ENCODE measurements at regions not wholly inside any gene's neighbourhood (a gene's known extent, or its start where the extent isn't known, plus 50 kb on each side); places are given as distances from the start of the nearest gene placed in this dataset.

- Histone ChIP-seq H2AFZ (ENCODE audit: low read depth, low read length, severe bottlenecking) (no peak overlapping the region), H3K9ac (ENCODE audit: low read length) (no peak overlapping the region), H3K36me3 (ENCODE audit: low read length) (no peaks in the 10 kb centered on the region), H3K27ac (ENCODE audit: low read depth, low read length) (no peak overlapping the region), H3K4me2 (ENCODE audit: low read depth, low read length, poor library complexity, severe bottlenecking) (no peak overlapping the region), H3K9me2 (replicated peaks; ENCODE audit: insufficient read depth, low read length) (no peaks in the 10 kb centered on the region), H4K20me1 (ENCODE audit: low read depth, low read length) (no peaks in the 10 kb centered on the region), H3K27me3 (ENCODE audit: low read length) (no peaks in the 10 kb centered on the region), H3K4me3 (ENCODE audit: insufficient read depth, low read length, poor library complexity, severe bottlenecking) (no peak overlapping the region), H3K79me2 (ENCODE audit: insufficient read depth, low read length) (no peaks in the 10 kb centered on the region), H3K9me3 (ENCODE audit: insufficient read depth, low read length) (no peaks in the 10 kb centered on the region), H3F3A (ENCODE audit: insufficient read depth) (no peaks in the 10 kb centered on the region)
- no peak for TF ChIP-seq EZH2phosphoT487 (conservative IDR thresholded peaks at IDR 0.05; ENCODE audit: low read length)
- TF ChIP-seq CTCF (IDR thresholded peaks at IDR 0.05; ENCODE audit: insufficient read depth, low read length, poor library complexity, severe bottlenecking), result no peak
These were observed 113.9 kb downstream of the EDN1 start for GRCh38 chr6:12403947-12404647.

GRCh38 chr6:12404651-12405050 lies 114.5 kb downstream of the EDN1 start:
- H3K9me2 ChIP-seq (replicated peaks; ENCODE audit: insufficient read depth, low read length), result no peaks in the 10 kb centered on the region
- no peaks in the 10 kb centered on the region for H3F3A ChIP-seq (ENCODE audit: insufficient read depth)
- H3K27ac ChIP-seq (ENCODE audit: low read depth, low read length), result no peak overlapping the region
- no peak for TF ChIP-seq EZH2phosphoT487 (conservative IDR thresholded peaks at IDR 0.05; ENCODE audit: low read length)
- no peak for TF ChIP-seq CTCF (IDR thresholded peaks at IDR 0.05; ENCODE audit: insufficient read depth, low read length, poor library complexity, severe bottlenecking)
- H4K20me1 ChIP-seq (ENCODE audit: low read depth, low read length), result no peaks in the 10 kb centered on the region
- no peak overlapping the region for H3K4me3 ChIP-seq (ENCODE audit: insufficient read depth, low read length, poor library complexity, severe bottlenecking)
- no peak overlapping the region for H2AFZ ChIP-seq (ENCODE audit: low read depth, low read length, severe bottlenecking)
- H3K9me3 ChIP-seq (ENCODE audit: insufficient read depth, low read length), result no peaks in the 10 kb centered on the region
- no peak overlapping the region for H3K9ac ChIP-seq (ENCODE audit: low read length)
- H3K27me3 ChIP-seq (ENCODE audit: low read length), result no peaks in the 10 kb centered on the region
- no peak overlapping the region for H3K4me2 ChIP-seq (ENCODE audit: low read depth, low read length, poor library complexity, severe bottlenecking)
- no peaks in the 10 kb centered on the region for H3K36me3 ChIP-seq (ENCODE audit: low read length)
- H3K79me2 ChIP-seq (ENCODE audit: insufficient read depth, low read length), result no peaks in the 10 kb centered on the region

- no peak for TF ChIP-seq EZH2phosphoT487 (conservative IDR thresholded peaks at IDR 0.05; ENCODE audit: low read length)
- H4K20me1 ChIP-seq (ENCODE audit: low read depth, low read length), result no peaks in the 10 kb centered on the region
- no peaks in the 10 kb centered on the region for H3K79me2 ChIP-seq (ENCODE audit: insufficient read depth, low read length)
- H3K27ac ChIP-seq (ENCODE audit: low read depth, low read length), result no peak overlapping the region
- H3K9ac ChIP-seq (ENCODE audit: low read length), result no peak overlapping the region
- H3K9me2 ChIP-seq (replicated peaks; ENCODE audit: insufficient read depth, low read length), result no peaks in the 10 kb centered on the region
- no peaks in the 10 kb centered on the region for H3K27me3 ChIP-seq (ENCODE audit: low read length)
- no peak overlapping the region for H3K4me2 ChIP-seq (ENCODE audit: low read depth, low read length, poor library complexity, severe bottlenecking)
- H3K36me3 ChIP-seq (ENCODE audit: low read length), result no peaks in the 10 kb centered on the region
- no peaks in the 10 kb centered on the region for H3K9me3 ChIP-seq (ENCODE audit: insufficient read depth, low read length)
- no peaks in the 10 kb centered on the region for H3F3A ChIP-seq (ENCODE audit: insufficient read depth)
- no peak overlapping the region for H3K4me3 ChIP-seq (ENCODE audit: insufficient read depth, low read length, poor library complexity, severe bottlenecking)
- H2AFZ ChIP-seq (ENCODE audit: low read depth, low read length, severe bottlenecking), result no peak overlapping the region
These were observed 118.6 kb downstream of the EDN1 start for GRCh38 chr6:12408752-12409151.

- Histone ChIP-seq H2AFZ (ENCODE audit: low read depth, low read length, severe bottlenecking) (no peak overlapping the region), H3K9me2 (replicated peaks; ENCODE audit: insufficient read depth, low read length) (no peaks in the 10 kb centered on the region), H3K4me3 (ENCODE audit: insufficient read depth, low read length, poor library complexity, severe bottlenecking) (no peak overlapping the region), H4K20me1 (ENCODE audit: low read depth, low read length) (no peaks in the 10 kb centered on the region), H3K9me3 (ENCODE audit: insufficient read depth, low read length) (no peaks in the 10 kb centered on the region), H3K27me3 (ENCODE audit: low read length) (no peaks in the 10 kb centered on the region), H3K4me2 (ENCODE audit: low read depth, low read length, poor library complexity, severe bottlenecking) (no peak overlapping the region), H3K9ac (ENCODE audit: low read length) (no peak overlapping the region), H3K27ac (ENCODE audit: low read depth, low read length) (no peak overlapping the region), H3K79me2 (ENCODE audit: insufficient read depth, low read length) (no peaks in the 10 kb centered on the region), H3F3A (ENCODE audit: insufficient read depth) (no peaks in the 10 kb centered on the region), H3K36me3 (ENCODE audit: low read length) (no peaks in the 10 kb centered on the region)
- TF ChIP-seq CTCF (IDR thresholded peaks at IDR 0.05; ENCODE audit: insufficient read depth, low read length, poor library complexity, severe bottlenecking), result no peak
- no peak for TF ChIP-seq EZH2phosphoT487 (conservative IDR thresholded peaks at IDR 0.05; ENCODE audit: low read length)
These were observed 120.8 kb downstream of the EDN1 start for GRCh38 chr6:12410946-12411345.
